Mucosa of rectum (tissue), 2 donors: ENCODE measurements at regions not wholly inside any gene's neighbourhood (a gene's known extent, or its start where the extent isn't known, plus 50 kb on each side); places are given as distances from the start of the nearest gene placed in this dataset.

ENCODE experiments used
- H3K27ac ChIP-seq, 2 donors: one replicate each; pipeline ENCODE4 v1.7.0; 2013; ENCODE audit warnings: inconsistent platforms in 2 of 2, low read depth in 2 of 2, low read length in 2 of 2
- H3K27me3 ChIP-seq, 2 donors: one replicate each; pipeline ENCODE4 v1.7.0; 2013; ENCODE audit warnings: low read length in 2 of 2; ENCODE audit not compliant: control insufficient read depth in 2 of 2, insufficient read depth in 2 of 2
- H3K36me3 ChIP-seq, 2 donors: one replicate each; pipeline ENCODE4 v1.7.0; 2013; ENCODE audit warnings: low read length in 2 of 2; ENCODE audit not compliant: control insufficient read depth in 2 of 2, insufficient read depth in 2 of 2
- H3K4me1 ChIP-seq, 2 donors: one replicate each; pipeline ENCODE4 v1.7.0; 2013; ENCODE audit warnings: low read length in 2 of 2, mild to moderate bottlenecking in 1 of 2; ENCODE audit not compliant: control insufficient read depth in 2 of 2, insufficient read depth in 2 of 2
- H3K4me3 ChIP-seq, 2 donors: one replicate each; pipeline ENCODE4 v1.7.0; 2013; ENCODE audit warnings: low read length in 2 of 2
- H3K9ac ChIP-seq, 2 donors: one replicate each; pipeline ENCODE4 v1.7.0; 2013; ENCODE audit warnings: low read length in 2 of 2, low read depth in 1 of 2, mild to moderate bottlenecking in 1 of 2
- H3K9me3 ChIP-seq, 2 donors: one replicate each; pipeline ENCODE4 v1.7.0; 2013; ENCODE audit warnings: low read length in 2 of 2; ENCODE audit not compliant: control insufficient read depth in 2 of 2
- donor health status: healthy.
- donor health status: Normal muscosa, but diverticular disease.

- Histone ChIP-seq H3K27ac (no peak overlapping the region), H3K4me3 (no peak overlapping the region), H3K9ac (no peak overlapping the region), H3K36me3 (no peaks in the 10 kb centered on the region), H3K9me3 (no peaks in the 10 kb centered on the region), H3K27me3 (no peaks in the 10 kb centered on the region), H3K4me1 (peaks cover 5 to 7% of the 10 kb centered on the region in 2 donors)
Measured at GRCh38 chr5:89380635-89381034, 497.7 kb upstream of the MEF2C start.

- Histone ChIP-seq H3K27me3 (no peaks in the 10 kb centered on the region), H3K4me1 (peaks cover 8 to 20% of the 10 kb centered on the region in 2 donors), H3K36me3 (no peaks in the 10 kb centered on the region), H3K4me3 (no peak overlapping the region), H3K27ac (no peak overlapping the region), H3K9ac (no peak overlapping the region), H3K9me3 (no peaks in the 10 kb centered on the region)
Measured at GRCh38 chr5:89377767-89378455, 494.9 kb upstream of the MEF2C start.

- H3K4me1 ChIP-seq = peaks cover 8 to 20% of the 10 kb centered on the region in 2 donors
- H3K4me3 ChIP-seq = peak overlapping the region; percentile 22 to 51
- no peak overlapping the region for H3K9ac ChIP-seq
- H3K27ac ChIP-seq = no peak overlapping the region
- H3K36me3 ChIP-seq = no peaks in the 10 kb centered on the region
- no peaks in the 10 kb centered on the region for H3K27me3 ChIP-seq
- no peaks in the 10 kb centered on the region for H3K9me3 ChIP-seq
Measured at GRCh38 chr5:89374818-89375521, 492.0 kb upstream of the MEF2C start.

- Histone ChIP-seq H3K4me3 (peak overlapping the region in 1 of 2 donors; percentile 51), H3K27me3 (no peaks in the 10 kb centered on the region), H3K27ac (peak overlapping the region in 1 of 2 donors; percentile 38), H3K9ac (no peak overlapping the region), H3K4me1 (peaks cover 8 to 20% of the 10 kb centered on the region in 2 donors), H3K36me3 (no peaks in the 10 kb centered on the region), H3K9me3 (no peaks in the 10 kb centered on the region)
Measured at GRCh38 chr5:89374144-89374784, 491.3 kb upstream of the MEF2C start.

- Histone ChIP-seq H3K36me3 (no peaks in the 10 kb centered on the region), H3K4me3 (no peak overlapping the region), H3K4me1 (peaks cover 8 to 20% of the 10 kb centered on the region in 2 donors), H3K27ac (no peak overlapping the region), H3K9ac (no peak overlapping the region), H3K27me3 (no peaks in the 10 kb centered on the region), H3K9me3 (no peaks in the 10 kb centered on the region)
Measured at GRCh38 chr5:89372176-89372575, 489.2 kb upstream of the MEF2C start.

- Histone ChIP-seq H3K4me1 (peaks cover 7 to 20% of the 10 kb centered on the region in 2 donors), H3K27me3 (no peaks in the 10 kb centered on the region), H3K27ac (no peak overlapping the region), H3K9me3 (no peaks in the 10 kb centered on the region), H3K36me3 (no peaks in the 10 kb centered on the region), H3K4me3 (no peak overlapping the region), H3K9ac (no peak overlapping the region)
Measured at GRCh38 chr5:89371646-89372045, 488.7 kb upstream of the MEF2C start.

- no peaks in the 10 kb centered on the region for H3K4me1 ChIP-seq
- no peak overlapping the region for H3K27ac ChIP-seq
- no peak overlapping the region for H3K4me3 ChIP-seq
- no peaks in the 10 kb centered on the region for H3K9me3 ChIP-seq
- no peak overlapping the region for H3K9ac ChIP-seq
- no peaks in the 10 kb centered on the region for H3K27me3 ChIP-seq
- H3K36me3 ChIP-seq = no peaks in the 10 kb centered on the region
Measured at GRCh38 chr5:89359046-89359445, 476.1 kb upstream of the MEF2C start.

- H3K4me3 ChIP-seq = peak overlapping the region in 1 of 2 donors; percentile 22
Measured at GRCh38 chr5:89353837-89354551, 471.0 kb upstream of the MEF2C start.

GRCh38 chr5:89351975-89352374, 469.0 kb upstream of the MEF2C start:
- no peaks in the 10 kb centered on the region for H3K4me1 ChIP-seq
- no peaks in the 10 kb centered on the region for H3K9me3 ChIP-seq
- H3K36me3 ChIP-seq = no peaks in the 10 kb centered on the region
- no peak overlapping the region for H3K4me3 ChIP-seq
- H3K27me3 ChIP-seq = no peaks in the 10 kb centered on the region
- H3K27ac ChIP-seq = no peak overlapping the region
- H3K9ac ChIP-seq = no peak overlapping the region

More at GRCh38 chr5:89353837-89354551, 471.0 kb upstream of the MEF2C start:
- Histone ChIP-seq H3K9ac (no peak overlapping the region), H3K36me3 (no peaks in the 10 kb centered on the region), H3K27me3 (no peaks in the 10 kb centered on the region), H3K9me3 (no peaks in the 10 kb centered on the region), H3K4me1 (no peaks in the 10 kb centered on the region), H3K27ac (peak overlapping the region in 1 of 2 donors; percentile 33)

GRCh38 chr5:89351222-89351621, 468.2 kb upstream of the MEF2C start:
- H3K9me3 ChIP-seq = no peaks in the 10 kb centered on the region
- H3K27ac ChIP-seq = no peak overlapping the region
- no peaks in the 10 kb centered on the region for H3K4me1 ChIP-seq
- no peak overlapping the region for H3K9ac ChIP-seq
- no peaks in the 10 kb centered on the region for H3K27me3 ChIP-seq
- H3K4me3 ChIP-seq = no peak overlapping the region
- no peaks in the 10 kb centered on the region for H3K36me3 ChIP-seq
